ENCODE measurements at regions not wholly inside any gene's neighbourhood (a gene's known extent, or its start where the extent isn't known, plus 50 kb on each side); places are given as distances from the start of the nearest gene placed in this dataset.

- DNase-seq = no peak
Measured at GRCh38 chr12:118866346-118866745, 115.0 kb upstream of the SRRM4 start.

- no peak for DNase-seq
Measured at GRCh38 chr12:118870551-118870950, 110.8 kb upstream of the SRRM4 start.

- DNase-seq = no peak
Measured at GRCh38 chr12:118874698-118875548, 106.4 kb upstream of the SRRM4 start.

- no peak for DNase-seq
Measured at GRCh38 chr12:118880720-118881493, 100.4 kb upstream of the SRRM4 start.

GRCh38 chr12:118884226-118884625, 97.1 kb upstream of the SRRM4 start:
- no peak for DNase-seq

- no peak for DNase-seq
Measured at GRCh38 chr12:118900993-118901392, 80.3 kb upstream of the SRRM4 start.

GRCh38 chr12:118908811-118909210, 72.5 kb upstream of the SRRM4 start:
- DNase-seq = no peak

GRCh38 chr12:118912697-118913270, 68.6 kb upstream of the SRRM4 start:
- no peak for DNase-seq

GRCh38 chr12:118921761-118922160, 59.6 kb upstream of the SRRM4 start:
- no peak for DNase-seq

GRCh38 chr12:118922405-118922804, 58.9 kb upstream of the SRRM4 start:
- DNase-seq = no peak

GRCh38 chr12:118925407-118925806, 55.9 kb upstream of the SRRM4 start:
- no peak for DNase-seq

- no peak for DNase-seq
Measured at GRCh38 chr12:118925826-118926225, 55.5 kb upstream of the SRRM4 start.

Data from C1 segment of cervical spinal cord (tissue), 14 donors.